ENCODE measurements at regions not wholly inside any gene's neighbourhood (a gene's known extent, or its start where the extent isn't known, plus 50 kb on each side); places are given as distances from the start of the nearest gene placed in this dataset.

GRCh38 chrX:9285342-9285771, 179.5 kb upstream of the TBL1X start:
- H3K4me1 ChIP-seq: no peaks in the 10 kb centered on the region
- no peaks in the 10 kb centered on the region for H3K27me3 ChIP-seq (ENCODE audit: low read depth)
- DNase-seq: no peak
- H3K9me3 ChIP-seq (replicated peaks): no peaks in the 10 kb centered on the region
- no peak overlapping the region for H3K4me3 ChIP-seq
- H3K36me3 ChIP-seq: no peaks in the 10 kb centered on the region
- TF ChIP-seq CTCF (IDR thresholded peaks at IDR 0.05; ENCODE audit: borderline replicate concordance): no peak
- intact Hi-C loops (cut with micrococcal nuclease): no loop called here
- no peak overlapping the region for H3K27ac ChIP-seq (replicated peaks)

GRCh38 chrX:9286234-9286633, 178.6 kb upstream of the TBL1X start:
- Histone ChIP-seq H3K4me3 (no peak overlapping the region), H3K27me3 (ENCODE audit: low read depth) (no peaks in the 10 kb centered on the region), H3K4me1 (no peaks in the 10 kb centered on the region), H3K27ac (replicated peaks) (no peak overlapping the region), H3K9me3 (replicated peaks) (no peaks in the 10 kb centered on the region), H3K36me3 (no peaks in the 10 kb centered on the region)
- no peak for DNase-seq
- intact Hi-C loops (cut with micrococcal nuclease): no loop called here
- no peak for TF ChIP-seq CTCF (IDR thresholded peaks at IDR 0.05; ENCODE audit: borderline replicate concordance)

GRCh38 chrX:9291629-9292028, 173.2 kb upstream of the TBL1X start:
- no peak for DNase-seq
- TF ChIP-seq CTCF (IDR thresholded peaks at IDR 0.05; ENCODE audit: borderline replicate concordance): no peak
- no peak overlapping the region for H3K4me3 ChIP-seq
- H3K36me3 ChIP-seq: no peaks in the 10 kb centered on the region
- peaks cover 15% of the 10 kb centered on the region for H3K27me3 ChIP-seq (ENCODE audit: low read depth)
- H3K9me3 ChIP-seq (replicated peaks): no peaks in the 10 kb centered on the region
- H3K4me1 ChIP-seq: no peaks in the 10 kb centered on the region
- no peak overlapping the region for H3K27ac ChIP-seq (replicated peaks)
- intact Hi-C loops (cut with micrococcal nuclease): no loop called here

GRCh38 chrX:9293051-9293496, 171.8 kb upstream of the TBL1X start:
- no peak overlapping the region for H3K4me3 ChIP-seq
- no peak for DNase-seq
- TF ChIP-seq CTCF (IDR thresholded peaks at IDR 0.05; ENCODE audit: borderline replicate concordance): no peak
- no peaks in the 10 kb centered on the region for H3K4me1 ChIP-seq
- H3K27me3 ChIP-seq (ENCODE audit: low read depth): peaks cover 15% of the 10 kb centered on the region
- intact Hi-C loops (cut with micrococcal nuclease): no loop called here
- H3K27ac ChIP-seq (replicated peaks): no peak overlapping the region
- no peaks in the 10 kb centered on the region for H3K9me3 ChIP-seq (replicated peaks)
- no peaks in the 10 kb centered on the region for H3K36me3 ChIP-seq

- Histone ChIP-seq H3K36me3 (no peaks in the 10 kb centered on the region), H3K4me1 (no peaks in the 10 kb centered on the region), H3K27ac (replicated peaks) (no peak overlapping the region), H3K27me3 (ENCODE audit: low read depth) (peaks cover 15% of the 10 kb centered on the region), H3K9me3 (replicated peaks) (no peaks in the 10 kb centered on the region), H3K4me3 (no peak overlapping the region)
- no peak for TF ChIP-seq CTCF (IDR thresholded peaks at IDR 0.05; ENCODE audit: borderline replicate concordance)
- intact Hi-C loops (cut with micrococcal nuclease): no loop called here
- no peak for DNase-seq
Observed at GRCh38 chrX:9293903-9294302, 171.0 kb upstream of the TBL1X start.

GRCh38 chrX:9295551-9295950, 169.3 kb upstream of the TBL1X start:
- H3K4me3 ChIP-seq: no peak overlapping the region
- no peak for TF ChIP-seq CTCF (IDR thresholded peaks at IDR 0.05; ENCODE audit: borderline replicate concordance)
- no peaks in the 10 kb centered on the region for H3K36me3 ChIP-seq
- intact Hi-C loops (cut with micrococcal nuclease): no loop called here
- peaks cover 15% of the 10 kb centered on the region for H3K27me3 ChIP-seq (ENCODE audit: low read depth)
- no peak for DNase-seq
- H3K9me3 ChIP-seq (replicated peaks): no peaks in the 10 kb centered on the region
- H3K27ac ChIP-seq (replicated peaks): no peak overlapping the region
- H3K4me1 ChIP-seq: no peaks in the 10 kb centered on the region

Data from left ventricle myocardium inferior (tissue), 1 donor.